ENCODE measurements at regions not wholly inside any gene's neighbourhood (a gene's known extent, or its start where the extent isn't known, plus 50 kb on each side); places are given as distances from the start of the nearest gene placed in this dataset.

DNA sequence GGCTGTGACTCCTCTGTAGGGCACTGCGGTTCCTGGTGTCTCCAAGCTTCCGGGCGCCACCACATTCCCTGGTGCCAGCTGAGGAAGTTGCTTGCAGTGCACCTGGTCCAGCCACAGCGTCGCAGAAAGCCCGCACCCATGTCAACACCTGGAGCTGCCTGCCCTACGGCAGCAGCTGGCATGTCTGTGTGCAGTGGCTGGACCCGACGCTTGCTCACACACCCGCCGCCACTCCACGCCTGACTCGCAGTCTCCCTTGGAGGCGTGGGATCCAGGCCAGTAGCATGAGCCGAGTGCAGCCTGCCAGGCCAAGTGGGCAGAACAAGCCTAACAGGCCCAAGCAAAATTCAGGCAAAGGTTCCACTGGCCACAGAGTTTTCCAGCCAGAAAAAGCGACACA lies 118.1 kb upstream of the PHF14 start:
- H3K9me3 ChIP-seq (ENCODE audit: control insufficient read depth, low read depth, low read length), result no peaks in the 10 kb centered on the region
- no peak overlapping the region for H2AK5ac ChIP-seq (ENCODE audit: insufficient read length, low read length)
- no peaks in the 10 kb centered on the region for H3K4me1 ChIP-seq (ENCODE audit: insufficient read depth, low read length)
- DNase-seq, result no peak
- no peak overlapping the region for H2BK20ac ChIP-seq (ENCODE audit: low read depth, low read length, poor library complexity, severe bottlenecking)
- H3K27me3 ChIP-seq (ENCODE audit: insufficient read depth, low read length), result no peaks in the 10 kb centered on the region
- H3K27ac ChIP-seq (ENCODE audit: insufficient read length, low read depth, low read length), result no peak overlapping the region
- no CpG with 5 or more reads among the region's 16 CpGs for WGBS (ENCODE audit: extremely low coverage, insufficient read length, low lambda C conversion rate)
- Mint-ChIP-seq H3K27ac (no peak overlapping the region; a peak in 1 of 7 replicates), H3K9me3 (no peaks in the 10 kb centered on the region), H3K4me3 (no peak overlapping the region), H3K4me1 (peaks cover 5 to 6% of the 10 kb centered on the region in 2 experiments), H3K36me3 (ENCODE audit: insufficient read depth in 1 of 3, low read depth in 3 of 3) (no peaks in the 10 kb centered on the region), H3K27me3 (ENCODE audit: low read depth) (no peaks in the 10 kb centered on the region)
- H3T11ph ChIP-seq (ENCODE audit: low read length), result no peak overlapping the region
- no peak overlapping the region for H3K4me2 ChIP-seq (ENCODE audit: insufficient read depth, insufficient read length, low read length)
- no peak overlapping the region for H2AFZ ChIP-seq (ENCODE audit: low read length)
- H2BK15ac ChIP-seq (ENCODE audit: low read depth, low read length), result no peak overlapping the region
- H2BK120ac ChIP-seq (ENCODE audit: low read depth, low read length, poor library complexity, severe bottlenecking), result no peak overlapping the region
- H4K91ac ChIP-seq (ENCODE audit: insufficient read length, low read depth, low read length), result no peak overlapping the region
- no peaks in the 10 kb centered on the region for H3K79me1 ChIP-seq (ENCODE audit: insufficient read depth, low read depth, low read length, poor library complexity, severe bottlenecking)
- H4K8ac ChIP-seq (replicated peaks; ENCODE audit: insufficient read length, low read depth, low read length), result no peak overlapping the region
- no peak overlapping the region for H4K5ac ChIP-seq (ENCODE audit: insufficient read length, low read depth, low read length)
- TF ChIP-seq, protein P1, sequence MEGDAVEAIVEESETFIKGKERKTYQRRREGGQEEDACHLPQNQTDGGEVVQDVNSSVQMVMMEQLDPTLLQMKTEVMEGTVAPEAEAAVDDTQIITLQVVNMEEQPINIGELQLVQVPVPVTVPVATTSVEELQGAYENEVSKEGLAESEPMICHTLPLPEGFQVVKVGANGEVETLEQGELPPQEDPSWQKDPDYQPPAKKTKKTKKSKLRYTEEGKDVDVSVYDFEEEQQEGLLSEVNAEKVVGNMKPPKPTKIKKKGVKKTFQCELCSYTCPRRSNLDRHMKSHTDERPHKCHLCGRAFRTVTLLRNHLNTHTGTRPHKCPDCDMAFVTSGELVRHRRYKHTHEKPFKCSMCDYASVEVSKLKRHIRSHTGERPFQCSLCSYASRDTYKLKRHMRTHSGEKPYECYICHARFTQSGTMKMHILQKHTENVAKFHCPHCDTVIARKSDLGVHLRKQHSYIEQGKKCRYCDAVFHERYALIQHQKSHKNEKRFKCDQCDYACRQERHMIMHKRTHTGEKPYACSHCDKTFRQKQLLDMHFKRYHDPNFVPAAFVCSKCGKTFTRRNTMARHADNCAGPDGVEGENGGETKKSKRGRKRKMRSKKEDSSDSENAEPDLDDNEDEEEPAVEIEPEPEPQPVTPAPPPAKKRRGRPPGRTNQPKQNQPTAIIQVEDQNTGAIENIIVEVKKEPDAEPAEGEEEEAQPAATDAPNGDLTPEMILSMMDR (conservative IDR thresholded peaks at IDR 0.05), result no peak
- H3K23ac ChIP-seq (ENCODE audit: insufficient read length, low read depth, low read length), result no peak overlapping the region
- no peak overlapping the region; the same call in 1 of the 2 replicates for H3K14ac ChIP-seq (ENCODE audit: insufficient read depth, low read length)
- no peak overlapping the region for H3K18ac ChIP-seq (ENCODE audit: insufficient read length, low read depth, low read length)
- H2BK5ac ChIP-seq (ENCODE audit: insufficient read length, low read length), result no peak overlapping the region
- H4K20me1 ChIP-seq (ENCODE audit: control insufficient read depth, insufficient read depth, insufficient read length), result no peaks in the 10 kb centered on the region
- no peaks in the 10 kb centered on the region for H3K79me2 ChIP-seq (ENCODE audit: insufficient read depth, low read length)
- H3K9ac ChIP-seq (ENCODE audit: extremely low read depth, insufficient read length, low read length), result no peak overlapping the region
- no peak overlapping the region for H2BK12ac ChIP-seq (ENCODE audit: insufficient read length, low read depth, low read length)
- no peaks in the 10 kb centered on the region for H3K23me2 ChIP-seq (ENCODE audit: insufficient read length, low read depth, low read length, poor library complexity, severe bottlenecking)
- no peak overlapping the region for H3K56ac ChIP-seq (ENCODE audit: insufficient read length, low read depth, low read length)
- H3K4ac ChIP-seq (ENCODE audit: low read depth, low read length), result no peak overlapping the region

Data from H9 (cell line).